Esophagus squamous epithelium (tissue), 5 donors: ENCODE measurements at regions not wholly inside any gene's neighbourhood (a gene's known extent, or its start where the extent isn't known, plus 50 kb on each side); places are given as distances from the start of the nearest gene placed in this dataset.
"Not testable (repeated sequence)": the region's sequence is repeated elsewhere in the genome, so short reads cannot be mapped to it uniquely, and the experiment has no call there.

ENCODE experiments used
- DNase-seq: peaks from one replicate; lab custom pipeline; 2025; lab: John Stamatoyannopoulos, UW
- H3K27ac ChIP-seq, 4 donors: fragments of 200-600 bp; sonication (generic); one replicate each; pipeline ENCODE4 v1.5.1; 2016 to 2019; ENCODE audit warnings: mild to moderate bottlenecking in 1 of 4
- H3K27me3 ChIP-seq, 4 donors: fragments of 200-600 bp; sonication (generic); 1 replicate in 3 of 4; 2 replicates in 1 of 4; pipeline versions ENCODE4 v1.5.1 to v1.6.0; 2017 to 2021; ENCODE audit warnings: antibody characterized with exemption in 1 of 4
- H3K36me3 ChIP-seq, 3 donors: fragments of 200-600 bp; sonication (generic); one replicate each; pipeline ENCODE4 v1.5.1; 2016 to 2019
- H3K4me1 ChIP-seq, 3 donors: fragments of 200-600 bp; sonication (generic); one replicate each; pipeline ENCODE4 v1.5.1; 2017 to 2019
- H3K4me3 ChIP-seq, 4 donors: fragments of 200-600 bp; sonication (generic); 1 replicate in 3 of 4; 2 replicates in 1 of 4; pipeline ENCODE4 v1.5.1; 2016 to 2019; ENCODE audit warnings: mild to moderate bottlenecking in 2 of 4, moderate library complexity in 1 of 4
- H3K9me3 ChIP-seq, 3 donors: fragments of 200-600 bp; sonication (generic); one replicate each; pipeline ENCODE4 v1.5.1; 2016 to 2019
- CTCF ChIP-seq, 6 experiments: fragments of 450-650 bp in 4 of 6; fragments of 200-600 bp in 2 of 6; sonication (generic) in 2 of 6; IDR thresholded peaks; one replicate each; pipeline ENCODE4 v1.5.1; 2016 to 2019; ENCODE audit warnings: antibody characterized with exemption in 6 of 6, mild to moderate bottlenecking in 4 of 6, moderate library complexity in 4 of 6
- POLR2A ChIP-seq, 4 donors: fragments of 450-650 bp; IDR thresholded peaks; one replicate each; pipeline ENCODE4 v1.6.1; 2017; ENCODE audit warnings: antibody characterized with exemption in 4 of 4, mild to moderate bottlenecking in 4 of 4, moderate library complexity in 3 of 4
- WGBS, 2 donors: methylation state at CpG; one replicate each; pipeline ENCODE4 v1.1.5; 2018; 5-methylcytosine and 5-hydroxymethylcytosine counted together
- intact Hi-C: fragments of 100-400 bp; cut with DNase I; formaldehyde crosslinking; loops from one replicate; pipeline ENCODE4 v1.15.0; 2022
- donor health status: DM: yes; HTN: yes; CAD: no.

- no peaks in the 10 kb centered on the region for H3K27me3 ChIP-seq
- WGBS, 2 donors: 64 to 78% methylated on average over 3 of the region's 3 CpGs
Measured at GRCh38 chr13:50390503-50391248, 375.4 kb downstream of the KCNRG start.

GRCh38 chr13:50392977-50393376, 377.7 kb downstream of the KCNRG start:
- Histone ChIP-seq H3K27me3 (no peaks in the 10 kb centered on the region), H3K36me3 (no peaks in the 10 kb centered on the region), H3K4me3 (no peak overlapping the region), H3K27ac (no peak overlapping the region), H3K4me1 (peaks cover 0 to 18% (median 6%) of the 10 kb centered on the region in 3 donors), H3K9me3 (no peaks in the 10 kb centered on the region)
- no peak for DNase-seq
- TF ChIP-seq POLR2A (IDR thresholded peaks at IDR 0.05): no peak
- TF ChIP-seq CTCF (IDR thresholded peaks at IDR 0.05): no peak
- intact Hi-C loops: no loop called here
- 84 to 85% methylated on average over 1 of the region's 1 CpG for WGBS, 2 donors

More at GRCh38 chr13:50390503-50391248, 375.4 kb downstream of the KCNRG start:
- Histone ChIP-seq H3K9me3 (no peaks in the 10 kb centered on the region), H3K36me3 (no peaks in the 10 kb centered on the region), H3K4me1 (peaks cover 0 to 13% (median 4%) of the 10 kb centered on the region in 3 donors), H3K27ac (no peak overlapping the region), H3K4me3 (no peak overlapping the region)
- TF ChIP-seq CTCF (IDR thresholded peaks at IDR 0.05): no peak
- TF ChIP-seq POLR2A (IDR thresholded peaks at IDR 0.05): no peak
- intact Hi-C loops: no loop called here
- DNase-seq: no peak

GRCh38 chr13:50393628-50394027, 378.4 kb downstream of the KCNRG start:
- H3K4me1 ChIP-seq: peaks cover 0 to 18% (median 6%) of the 10 kb centered on the region in 3 donors
- intact Hi-C loops: no loop called here
- no peaks in the 10 kb centered on the region for H3K36me3 ChIP-seq
- H3K4me3 ChIP-seq: no peak overlapping the region
- TF ChIP-seq CTCF (IDR thresholded peaks at IDR 0.05) (no peak), POLR2A (IDR thresholded peaks at IDR 0.05) (no peak)
- no peaks in the 10 kb centered on the region for H3K27me3 ChIP-seq
- no peak overlapping the region for H3K27ac ChIP-seq
- DNase-seq: no peak
- no peaks in the 10 kb centered on the region for H3K9me3 ChIP-seq
- WGBS, 2 donors: 65 to 68% methylated on average over 3 to 6 of the region's 6 CpGs

- peak overlapping the region in 1 of 4 donors; percentile 34 for H3K27ac ChIP-seq
- no peaks in the 10 kb centered on the region for H3K9me3 ChIP-seq
- no peaks in the 10 kb centered on the region for H3K36me3 ChIP-seq
- no peaks in the 10 kb centered on the region for H3K27me3 ChIP-seq
- TF ChIP-seq POLR2A (IDR thresholded peaks at IDR 0.05) (no peak), CTCF (IDR thresholded peaks at IDR 0.05) (no peak)
- intact Hi-C loops: no loop called here
- H3K4me3 ChIP-seq: no peak overlapping the region
- peaks cover 0 to 25% (median 9%) of the 10 kb centered on the region in 3 donors for H3K4me1 ChIP-seq
- no peak for DNase-seq
Measured at GRCh38 chr13:50396001-50396400, 380.8 kb downstream of the KCNRG start.

- WGBS, 2 donors: 93% methylated on average over 5 of the region's 31 CpGs; no CpG with 5 or more reads in 1 of the 2 donors
- H3K4me3 ChIP-seq, H3K27me3 ChIP-seq, H3K36me3 ChIP-seq, DNase-seq, intact Hi-C loops, H3K9me3 ChIP-seq: not testable (repeated sequence)
- Histone ChIP-seq H3K4me1 (peaks cover 0 to 30% (median 9%) of the 10 kb centered on the region in 3 donors), H3K27ac (peak overlapping the region in 1 of 4 donors; percentile 34)
Measured at GRCh38 chr13:50396618-50397017, 381.4 kb downstream of the KCNRG start.
